Activated T-cell treated with anti-CD3 and anti-CD28 coated beads for 48 hours (primary cell): ENCODE measurements at regions not wholly inside any gene's neighbourhood (a gene's known extent, or its start where the extent isn't known, plus 50 kb on each side); places are given as distances from the start of the nearest gene placed in this dataset.
A peak's percentile ranks its signal among the peaks of the same experiment; 100 is the strongest.

ENCODE experiments used
- DNase-seq: peaks from one replicate; pipeline ENCODE4 v3.0.0-alpha.2; 2020; ENCODE audit warnings: low read depth

GRCh38 chr12:47306773-47307679 is 227.3 kb upstream of the AMIGO2 start:
- DNase-seq, result peak; percentile 58

GRCh38 chr12:47306130-47306529 is 226.4 kb upstream of the AMIGO2 start:
- DNase-seq, result no peak

GRCh38 chr12:47305464-47305863 is 225.7 kb upstream of the AMIGO2 start:
- DNase-seq, result no peak

- DNase-seq, result no peak
Measured at GRCh38 chr12:47303995-47304560, 224.3 kb upstream of the AMIGO2 start.

- DNase-seq, result no peak
Measured at GRCh38 chr12:47303207-47303606, 223.4 kb upstream of the AMIGO2 start.

- no peak for DNase-seq
Measured at GRCh38 chr12:47302111-47302671, 222.4 kb upstream of the AMIGO2 start.

- DNase-seq, result no peak
Measured at GRCh38 chr12:47299586-47299985, 219.8 kb upstream of the AMIGO2 start.

GRCh38 chr12:47297993-47298392 is 218.2 kb upstream of the AMIGO2 start:
- DNase-seq, result no peak

- DNase-seq, result no peak
Measured at GRCh38 chr12:47296828-47297227, 217.1 kb upstream of the AMIGO2 start.

- DNase-seq, result no peak
Measured at GRCh38 chr12:47293406-47293805, 213.6 kb upstream of the AMIGO2 start.

- no peak for DNase-seq
Measured at GRCh38 chr12:47286676-47287075, 206.9 kb upstream of the AMIGO2 start.
